ENCODE measurements at regions not wholly inside any gene's neighbourhood (a gene's known extent, or its start where the extent isn't known, plus 50 kb on each side); places are given as distances from the start of the nearest gene placed in this dataset.

- TF ChIP-seq POLR2A (IDR thresholded peaks at IDR 0.05; ENCODE audit: low read depth, low read length) (no peak), POLR2AphosphoS5 (IDR thresholded peaks at IDR 0.05; ENCODE audit: low read depth, low read length) (no peak)
Measured at GRCh38 chr20:63081831-63082230, 75.1 kb upstream of the BHLHE23 start.
